ENCODE measurements at regions not wholly inside any gene's neighbourhood (a gene's known extent, or its start where the extent isn't known, plus 50 kb on each side); places are given as distances from the start of the nearest gene placed in this dataset.

GRCh38 chr10:24034571-24034970 is 174.4 kb upstream of the KIAA1217 start:
- no peak for TF ChIP-seq FOS (IDR thresholded peaks at IDR 0.05; ENCODE audit: borderline replicate concordance, insufficient read depth, low read length)
- TF ChIP-seq EZH2 (IDR thresholded peaks at IDR 0.05; ENCODE audit: borderline replicate concordance, low read depth, low read length, severe bottlenecking): no peak
- Histone ChIP-seq H3K4me1 (ENCODE audit: control insufficient read depth, extremely low read depth, insufficient read depth, low read length) (no peaks in the 10 kb centered on the region), H3K9me1 (replicated peaks; ENCODE audit: control insufficient read depth, extremely low read depth, insufficient read depth, low read length) (no peaks in the 10 kb centered on the region), H3K4me3 (replicated peaks in 1 of 3; ENCODE audit: insufficient read depth in 1 of 3, low read depth in 1 of 3, low read length in 3 of 3) (no peak overlapping the region), H2AFZ (ENCODE audit: low read depth, low read length) (no peak overlapping the region), H3K4me2 (ENCODE audit: insufficient read depth, low read length) (no peak overlapping the region), H4K20me1 (replicated peaks; ENCODE audit: control insufficient read depth, extremely low read depth, insufficient read depth, low read length) (no peaks in the 10 kb centered on the region), H3K9ac (replicated peaks; ENCODE audit: extremely low read depth, insufficient read depth, low read length) (no peak overlapping the region), H3K36me3 (ENCODE audit: control insufficient read depth in 2 of 2, extremely low read depth in 1 of 2, insufficient read depth in 2 of 2, low read length in 2 of 2) (no peaks in the 10 kb centered on the region), H3K27ac (ENCODE audit: insufficient read depth, low read depth, low read length) (no peak overlapping the region), H3K27me3 (ENCODE audit: control insufficient read depth in 2 of 2, insufficient read depth in 2 of 2, low read length in 2 of 2) (no peaks in the 10 kb centered on the region), H3K79me2 (ENCODE audit: control insufficient read depth, insufficient read depth, low read length) (no peaks in the 10 kb centered on the region), H3K9me3 (replicated peaks; ENCODE audit: control insufficient read depth, insufficient read depth, low read length) (no peaks in the 10 kb centered on the region)
- no peak for DNase-seq (ENCODE audit: low read depth, low spot score)
- no peak for FAIRE-seq
- ChIA-PET POLR2A (interaction anchor here (0.7 kb wide), 1 partner anchor 343 kb away, joined by 3 read pairs; no protein-coding TSS in a partner anchor), CTCF (no interaction called here)
- intact Hi-C loops (cut with micrococcal nuclease): no loop called here
- BruUV-seq (replicated peaks): no TSS peak
- dilution Hi-C loops (cut with MboI; ENCODE audit: extremely low pct_ligation_motif_present, low sequenced_read_pairs): no loop called here

GRCh38 chr10:24035761-24036160 is 173.2 kb upstream of the KIAA1217 start:
- Histone ChIP-seq H3K79me2 (ENCODE audit: control insufficient read depth, insufficient read depth, low read length) (no peaks in the 10 kb centered on the region), H3K4me3 (replicated peaks in 1 of 3; ENCODE audit: insufficient read depth in 1 of 3, low read depth in 1 of 3, low read length in 3 of 3) (no peak overlapping the region), H3K4me2 (ENCODE audit: insufficient read depth, low read length) (no peak overlapping the region), H2AFZ (ENCODE audit: low read depth, low read length) (no peak overlapping the region), H4K20me1 (replicated peaks; ENCODE audit: control insufficient read depth, extremely low read depth, insufficient read depth, low read length) (no peaks in the 10 kb centered on the region), H3K9me3 (replicated peaks; ENCODE audit: control insufficient read depth, insufficient read depth, low read length) (no peaks in the 10 kb centered on the region), H3K9me1 (replicated peaks; ENCODE audit: control insufficient read depth, extremely low read depth, insufficient read depth, low read length) (no peaks in the 10 kb centered on the region), H3K27me3 (ENCODE audit: control insufficient read depth in 2 of 2, insufficient read depth in 2 of 2, low read length in 2 of 2) (no peaks in the 10 kb centered on the region), H3K4me1 (ENCODE audit: control insufficient read depth, extremely low read depth, insufficient read depth, low read length) (no peaks in the 10 kb centered on the region), H3K9ac (replicated peaks; ENCODE audit: extremely low read depth, insufficient read depth, low read length) (no peak overlapping the region), H3K36me3 (ENCODE audit: control insufficient read depth in 2 of 2, extremely low read depth in 1 of 2, insufficient read depth in 2 of 2, low read length in 2 of 2) (no peaks in the 10 kb centered on the region), H3K27ac (ENCODE audit: insufficient read depth, low read depth, low read length) (no peak overlapping the region)
- DNase-seq (ENCODE audit: low read depth, low spot score) (no peak), FAIRE-seq (no peak)
- TF ChIP-seq JUN (IDR thresholded peaks at IDR 0.05; ENCODE audit: borderline replicate concordance, insufficient read depth, insufficient read length, low read depth) (no peak), EZH2 (IDR thresholded peaks at IDR 0.05; ENCODE audit: borderline replicate concordance, low read depth, low read length, severe bottlenecking) (no peak), MAX (IDR thresholded peaks at IDR 0.05; ENCODE audit: insufficient read depth, insufficient read length) (no peak), POLR2A (IDR thresholded peaks at IDR 0.05; ENCODE audit: low read depth, low read length) (no peak), GATA2 (IDR thresholded peaks at IDR 0.05; ENCODE audit: insufficient read depth, insufficient read length, low read depth, low read length) (no peak), POLR2AphosphoS5 (IDR thresholded peaks at IDR 0.05; ENCODE audit: insufficient read depth, low read depth, low read length) (no peak), MYC (IDR thresholded peaks at IDR 0.05; ENCODE audit: low read depth, low read length) (no peak), FOS (IDR thresholded peaks at IDR 0.05; ENCODE audit: borderline replicate concordance, insufficient read depth, low read length) (no peak), CTCF (IDR thresholded peaks at IDR 0.05; ENCODE audit: extremely low read depth in 1 of 2, insufficient read depth in 1 of 2, low read depth in 1 of 2, low read length in 2 of 2) (no peak)
- CTCF ChIA-PET: no interaction called here
- BruUV-seq (replicated peaks): no TSS peak
- POLR2A ChIA-PET: no interaction called here
- dilution Hi-C loops (cut with MboI; ENCODE audit: extremely low pct_ligation_motif_present, low sequenced_read_pairs) (no loop called here), intact Hi-C loops (cut with micrococcal nuclease) (no loop called here)
